MCF 10A (cell line): ENCODE measurements at regions not wholly inside any gene's neighbourhood (a gene's known extent, or its start where the extent isn't known, plus 50 kb on each side); places are given as distances from the start of the nearest gene placed in this dataset.

ENCODE experiments used
- BruUV-seq: library from RNA; stranded (reverse); fragments of 400-500 nt; replicated peaks from 2 replicates; lab custom pipeline; 2021; lab: Mats Ljungman, UMichigan
- CTCF ChIA-PET: fragments of 300-600 bp; sonication (Branson Sonifier 250); formaldehyde crosslinking; extraction: SDS; loops from one replicate; lab custom pipeline; 2021; ENCODE audit warnings: antibody characterized with exemption, inconsistent platforms; lab: Yijun Ruan, JAX
- POLR2A ChIA-PET: fragments of 300-600, 350-650 bp; sonication (Branson Sonifier 250); formaldehyde crosslinking; extraction: SDS; loops from one replicate; lab custom pipeline; 2020; ENCODE audit warnings: antibody characterized with exemption, inconsistent platforms; lab: Yijun Ruan, JAX
- DNase-seq: peaks from one replicate; pipeline ENCODE4 v3.0.0-alpha.2; 2018; ENCODE audit not compliant: unreplicated experiment
- H3K27ac Mint-ChIP-seq: one replicate; pipeline ENCODE4 v1.8.0; 2022; ENCODE audit warnings: mild to moderate bottlenecking, low read depth, mixed read lengths; ENCODE audit not compliant: unreplicated experiment
- H3K27me3 Mint-ChIP-seq: one replicate; pipeline ENCODE4 v1.8.0; 2022; ENCODE audit warnings: mixed read lengths; ENCODE audit not compliant: insufficient read depth, unreplicated experiment
- H3K36me3 Mint-ChIP-seq: one replicate; pipeline ENCODE4 v1.8.0; 2022; ENCODE audit warnings: mild to moderate bottlenecking, moderate library complexity, mixed read lengths; ENCODE audit not compliant: insufficient read depth, unreplicated experiment
- H3K4me1 Mint-ChIP-seq: one replicate; pipeline ENCODE4 v1.8.0; 2022; ENCODE audit warnings: mixed read lengths; ENCODE audit not compliant: insufficient read depth, unreplicated experiment
- H3K4me3 Mint-ChIP-seq: one replicate; pipeline ENCODE4 v1.8.0; 2022; ENCODE audit warnings: mild to moderate bottlenecking, moderate library complexity, mixed read lengths; ENCODE audit not compliant: unreplicated experiment
- H3K9me3 Mint-ChIP-seq: one replicate; pipeline ENCODE4 v1.8.0; 2022; ENCODE audit warnings: mixed read lengths; ENCODE audit not compliant: unreplicated experiment
- CTCF ChIP-seq: fragments of 200-600 bp; IDR thresholded peaks from one replicate; pipeline ENCODE4 v1.8.0; 2022; ENCODE audit warnings: antibody characterized with exemption, mild to moderate bottlenecking; ENCODE audit not compliant: unreplicated experiment
- intact Hi-C: fragments of 100-400 bp; cut with micrococcal nuclease; formaldehyde crosslinking; loops from 2 replicates; pipeline ENCODE4 v1.14.1; 2022

- Mint-ChIP-seq H3K4me1 (no peaks in the 10 kb centered on the region), H3K4me3 (no peak overlapping the region), H3K27ac (no peak overlapping the region), H3K9me3 (no peaks in the 10 kb centered on the region), H3K27me3 (no peaks in the 10 kb centered on the region), H3K36me3 (peaks cover 6% of the 10 kb centered on the region)
- no peak for TF ChIP-seq CTCF
- DNase-seq, result no peak
- BruUV-seq, result no TSS peak
- POLR2A ChIA-PET, result no interaction called here
- CTCF ChIA-PET, result no interaction called here
- intact Hi-C loops, result no loop called here
Observed at GRCh38 chr18:53649621-53650020, 574.8 kb downstream of the MBD2 start.

GRCh38 chr18:53644799-53645471 lies 579.5 kb downstream of the MBD2 start:
- Mint-ChIP-seq H3K27ac (no peak overlapping the region), H3K27me3 (no peaks in the 10 kb centered on the region), H3K36me3 (no peaks in the 10 kb centered on the region), H3K4me1 (no peaks in the 10 kb centered on the region), H3K4me3 (no peak overlapping the region), H3K9me3 (peaks cover 11% of the 10 kb centered on the region)
- BruUV-seq, result no TSS peak
- no peak for TF ChIP-seq CTCF
- no peak for DNase-seq
- intact Hi-C loops, result no loop called here
- CTCF ChIA-PET, result no interaction called here
- POLR2A ChIA-PET, result interaction anchor here (1.0 kb wide), 1 partner anchor 10 kb away, joined by 3 read pairs; no protein-coding TSS in a partner anchor

GRCh38 chr18:53639687-53640086 lies 584.8 kb downstream of the MBD2 start:
- Mint-ChIP-seq H3K27ac (no peak overlapping the region), H3K4me3 (no peak overlapping the region), H3K4me1 (no peaks in the 10 kb centered on the region), H3K27me3 (no peaks in the 10 kb centered on the region), H3K36me3 (no peaks in the 10 kb centered on the region), H3K9me3 (peaks cover 18% of the 10 kb centered on the region)
- no peak for TF ChIP-seq CTCF
- ChIA-PET POLR2A (no interaction called here), CTCF (no interaction called here)
- intact Hi-C loops, result no loop called here
- BruUV-seq, result no TSS peak
- no peak for DNase-seq

- H3K36me3 Mint-ChIP-seq, result no peaks in the 10 kb centered on the region
- ChIA-PET POLR2A (interaction anchor here (0.6 kb wide), 1 partner anchor 592 kb away, joined by 3 read pairs; no protein-coding TSS in a partner anchor), CTCF (no interaction called here)
- H3K4me3 Mint-ChIP-seq, result no peak overlapping the region
- no peak overlapping the region for H3K27ac Mint-ChIP-seq
- intact Hi-C loops, result no loop called here
- peak; percentile 32 for DNase-seq
- peaks cover 35% of the 10 kb centered on the region for H3K9me3 Mint-ChIP-seq
- H3K4me1 Mint-ChIP-seq, result no peaks in the 10 kb centered on the region
- BruUV-seq, result no TSS peak
- no peak for TF ChIP-seq CTCF
- no peaks in the 10 kb centered on the region for H3K27me3 Mint-ChIP-seq
Observed at GRCh38 chr18:53629337-53629736, 595.1 kb downstream of the MBD2 start.
